ENCODE measurements at regions not wholly inside any gene's neighbourhood (a gene's known extent, or its start where the extent isn't known, plus 50 kb on each side); places are given as distances from the start of the nearest gene placed in this dataset.

DNA sequence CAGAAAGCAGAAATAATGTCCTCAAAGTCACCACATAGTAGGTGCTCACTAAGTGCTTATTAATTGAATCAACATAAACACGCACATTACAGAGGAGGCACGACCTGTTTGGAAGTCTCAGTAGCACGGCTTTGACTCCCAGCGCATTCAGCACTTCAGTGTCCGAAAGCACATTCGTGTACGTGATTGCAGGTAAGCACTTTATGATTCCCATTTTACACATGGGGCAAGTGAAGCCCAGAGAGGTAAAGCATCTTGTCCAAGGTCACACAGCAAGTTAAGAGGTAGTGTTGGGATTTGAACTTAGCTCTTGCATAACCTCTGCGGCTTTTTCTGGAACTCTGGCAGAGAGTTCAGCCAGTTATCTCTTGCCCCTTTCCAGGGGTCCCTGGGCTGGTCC, 85.2 kb upstream of the WNT4 start:
- TF ChIP-seq, protein P1, sequence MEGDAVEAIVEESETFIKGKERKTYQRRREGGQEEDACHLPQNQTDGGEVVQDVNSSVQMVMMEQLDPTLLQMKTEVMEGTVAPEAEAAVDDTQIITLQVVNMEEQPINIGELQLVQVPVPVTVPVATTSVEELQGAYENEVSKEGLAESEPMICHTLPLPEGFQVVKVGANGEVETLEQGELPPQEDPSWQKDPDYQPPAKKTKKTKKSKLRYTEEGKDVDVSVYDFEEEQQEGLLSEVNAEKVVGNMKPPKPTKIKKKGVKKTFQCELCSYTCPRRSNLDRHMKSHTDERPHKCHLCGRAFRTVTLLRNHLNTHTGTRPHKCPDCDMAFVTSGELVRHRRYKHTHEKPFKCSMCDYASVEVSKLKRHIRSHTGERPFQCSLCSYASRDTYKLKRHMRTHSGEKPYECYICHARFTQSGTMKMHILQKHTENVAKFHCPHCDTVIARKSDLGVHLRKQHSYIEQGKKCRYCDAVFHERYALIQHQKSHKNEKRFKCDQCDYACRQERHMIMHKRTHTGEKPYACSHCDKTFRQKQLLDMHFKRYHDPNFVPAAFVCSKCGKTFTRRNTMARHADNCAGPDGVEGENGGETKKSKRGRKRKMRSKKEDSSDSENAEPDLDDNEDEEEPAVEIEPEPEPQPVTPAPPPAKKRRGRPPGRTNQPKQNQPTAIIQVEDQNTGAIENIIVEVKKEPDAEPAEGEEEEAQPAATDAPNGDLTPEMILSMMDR (IDR thresholded peaks at IDR 0.05; ENCODE audit: low read length) = no peak
- no peak for TF ChIP-seq EZH2phosphoT487 (IDR thresholded peaks at IDR 0.05; ENCODE audit: low read length)

Data from MM.1S (cell line).